Brain pericyte (primary cell): ENCODE measurements at regions not wholly inside any gene's neighbourhood (a gene's known extent, or its start where the extent isn't known, plus 50 kb on each side); places are given as distances from the start of the nearest gene placed in this dataset.
"Not testable (repeated sequence)": the region's sequence is repeated elsewhere in the genome, so short reads cannot be mapped to it uniquely, and the experiment has no call there.

Experiments
- DNase-seq: peaks from one replicate; pipeline ENCODE4 v3.0.0-alpha.2; 2012; ENCODE audit warnings: low read depth, low spot score

DNA sequence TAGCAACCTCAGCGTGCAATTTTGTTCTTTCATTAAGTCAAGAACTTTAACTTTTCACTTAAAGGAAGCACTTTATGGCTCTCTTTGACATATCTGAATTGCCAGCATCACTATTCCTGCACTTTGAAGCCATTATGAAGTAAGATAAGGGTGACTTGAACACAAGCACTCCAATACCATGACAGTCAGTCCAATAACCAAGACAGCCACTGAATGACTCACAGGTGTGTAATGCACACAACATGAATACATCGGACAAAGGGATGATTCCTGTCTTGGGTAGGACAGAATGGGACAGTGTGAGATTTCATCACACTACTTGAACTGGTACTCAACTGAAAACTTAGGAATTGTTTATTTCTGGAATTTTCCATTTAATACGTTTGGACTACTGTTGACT lies 233.7 kb upstream of the IPO5 start:
- no peak for DNase-seq

DNA sequence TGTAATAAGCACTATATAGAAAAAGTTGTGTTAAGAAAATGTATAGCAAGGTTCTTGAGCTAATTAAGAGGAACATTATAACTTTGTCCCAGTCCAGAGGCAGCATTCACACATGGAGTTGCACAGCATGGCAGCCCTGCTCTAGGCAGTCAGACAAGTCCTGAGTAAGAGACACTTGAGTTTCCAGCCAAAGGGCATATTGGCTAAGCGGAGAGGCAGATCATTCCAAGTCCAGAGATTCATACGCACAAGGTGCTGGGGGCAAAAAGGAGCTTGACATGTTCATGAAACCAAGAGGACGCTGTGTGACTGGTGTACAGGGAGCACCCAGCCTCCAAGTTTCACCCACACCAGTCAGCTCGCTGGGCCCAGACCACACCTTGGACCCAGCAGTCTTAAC lies 232.6 kb upstream of the IPO5 start:
- no peak for DNase-seq

DNA sequence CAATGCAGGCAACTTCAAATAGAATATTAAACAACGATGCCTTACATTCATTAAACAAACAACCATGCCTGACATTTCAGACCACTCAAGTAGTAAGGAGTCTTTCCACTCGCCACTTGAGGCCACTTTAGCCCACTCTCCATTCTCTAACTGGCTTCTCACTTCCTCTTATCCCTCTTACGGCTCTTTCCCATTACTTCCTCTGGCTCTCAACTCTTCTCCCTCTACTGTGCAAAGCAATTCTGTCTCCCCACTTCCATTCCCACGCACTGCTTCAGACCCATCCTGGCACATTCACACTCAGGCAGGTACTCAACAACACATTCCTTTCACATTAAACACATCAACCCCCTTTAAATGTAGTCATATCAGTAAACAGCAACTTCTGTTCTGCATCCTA lies 229.8 kb upstream of the IPO5 start:
- DNase-seq, result no peak

DNA sequence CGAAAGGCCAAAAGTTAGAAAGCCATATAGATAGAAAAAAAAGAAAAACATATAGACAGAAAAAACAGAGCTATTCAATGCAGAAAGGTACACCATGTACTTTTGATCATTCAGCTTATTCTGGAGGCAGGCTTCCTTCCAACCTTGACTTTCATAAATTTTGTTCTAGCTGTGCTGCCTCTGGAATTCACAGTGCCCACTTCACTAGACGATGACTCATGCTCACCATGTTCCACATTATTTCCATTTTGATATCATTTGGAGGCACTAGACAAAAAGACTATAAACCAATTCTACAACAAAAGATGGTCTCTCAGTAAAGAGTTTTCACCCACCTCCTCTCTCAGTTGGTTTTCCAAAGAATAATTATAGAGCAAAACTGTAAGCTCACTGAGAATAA lies 229.0 kb upstream of the IPO5 start:
- DNase-seq, result no peak

DNA sequence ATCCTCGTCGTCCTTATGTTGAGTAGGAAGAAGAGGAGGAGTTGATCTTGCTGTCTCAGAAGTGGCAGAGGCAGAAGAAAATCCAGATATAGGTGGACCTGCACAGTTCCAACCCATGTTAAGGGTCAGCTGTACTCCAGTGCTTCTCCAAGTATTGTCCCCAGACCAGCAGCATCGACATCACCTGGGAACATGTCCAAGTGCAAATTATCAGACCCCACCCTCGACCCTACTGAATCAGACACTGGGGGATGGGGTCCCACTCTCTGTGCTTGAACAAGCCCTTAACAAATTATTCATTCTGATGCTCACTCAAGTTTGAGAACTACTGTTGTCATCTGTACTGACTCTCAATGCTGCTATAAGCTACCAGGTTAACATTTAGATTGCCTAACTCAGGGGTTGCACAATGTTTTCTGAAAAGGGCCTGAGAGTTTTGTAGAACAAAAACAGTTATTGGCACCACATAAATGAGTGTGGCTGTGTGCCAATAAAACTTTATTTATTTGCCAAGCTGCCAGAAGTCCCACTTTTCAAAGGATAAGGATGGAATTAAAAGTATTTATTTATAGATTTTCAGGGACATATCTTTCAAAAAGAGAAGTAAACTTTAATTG lies 226.7 kb upstream of the IPO5 start:
- DNase-seq, result no peak

GRCh38 chr13:97727991-97728390 lies 225.5 kb upstream of the IPO5 start:
- DNase-seq, result no peak

DNA sequence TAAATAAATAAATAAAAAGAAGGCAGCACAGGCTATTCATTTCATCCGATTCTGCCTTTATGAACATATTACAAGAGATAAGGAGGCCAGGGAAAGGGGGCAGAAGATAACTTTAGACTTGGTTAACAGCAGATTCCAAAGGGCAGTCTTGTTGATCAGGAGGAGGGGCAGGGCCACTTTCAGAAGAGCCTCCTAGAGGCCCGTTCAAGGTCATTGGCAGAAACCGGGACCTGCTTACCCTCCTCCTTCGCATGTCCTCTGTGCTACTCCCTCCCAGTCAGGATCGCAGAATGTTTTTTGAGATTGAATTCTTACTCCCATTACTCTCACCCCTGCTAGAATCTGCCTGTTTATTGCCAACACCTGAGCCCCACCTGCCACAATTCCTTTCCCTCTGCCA lies 217.0 kb upstream of the IPO5 start:
- DNase-seq, result no peak

DNA sequence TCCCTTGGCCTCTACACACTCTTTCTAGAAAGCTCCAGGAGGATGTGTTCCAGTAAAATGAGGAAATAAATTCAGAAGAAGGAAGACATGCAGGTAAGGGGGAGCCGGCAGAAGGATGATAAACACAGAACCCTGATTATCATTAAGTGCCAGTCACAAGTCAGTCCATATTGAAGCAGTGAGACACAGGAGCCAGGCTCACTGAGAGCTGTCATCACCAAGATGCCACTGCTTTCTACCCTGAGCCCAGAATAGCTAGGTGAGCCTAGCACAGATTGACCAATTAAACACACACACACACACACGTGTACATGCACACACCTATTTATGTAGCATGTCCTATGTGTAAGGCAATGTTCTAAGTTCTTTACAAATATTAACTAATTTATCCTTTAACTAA lies 211.4 kb upstream of the IPO5 start:
- no peak for DNase-seq

GRCh38 chr13:97743938-97744337 lies 209.5 kb upstream of the IPO5 start:
- no peak for DNase-seq

DNA sequence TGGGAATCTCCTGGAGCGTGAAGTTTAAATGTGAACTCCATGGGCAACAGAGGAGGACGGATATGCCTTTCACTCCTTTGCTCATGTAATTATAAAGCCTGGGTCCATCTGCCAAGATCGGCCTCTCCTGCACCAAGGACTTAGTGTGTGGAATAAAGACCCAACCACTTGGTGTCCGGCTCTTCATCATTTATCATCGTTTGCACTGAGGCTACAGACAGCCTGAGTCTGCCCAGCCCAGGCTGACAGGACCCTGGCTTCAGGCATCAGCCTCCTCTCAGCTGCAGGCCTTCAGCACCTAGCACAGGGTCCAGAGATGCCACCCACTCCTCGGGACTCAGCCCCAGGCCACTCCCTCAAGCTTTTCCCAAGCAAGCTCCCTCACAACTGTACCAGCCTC lies 206.8 kb upstream of the IPO5 start:
- DNase-seq, result no peak

- no peak for DNase-seq
Measured at GRCh38 chr13:97749174-97749573, 204.3 kb upstream of the IPO5 start.

DNA sequence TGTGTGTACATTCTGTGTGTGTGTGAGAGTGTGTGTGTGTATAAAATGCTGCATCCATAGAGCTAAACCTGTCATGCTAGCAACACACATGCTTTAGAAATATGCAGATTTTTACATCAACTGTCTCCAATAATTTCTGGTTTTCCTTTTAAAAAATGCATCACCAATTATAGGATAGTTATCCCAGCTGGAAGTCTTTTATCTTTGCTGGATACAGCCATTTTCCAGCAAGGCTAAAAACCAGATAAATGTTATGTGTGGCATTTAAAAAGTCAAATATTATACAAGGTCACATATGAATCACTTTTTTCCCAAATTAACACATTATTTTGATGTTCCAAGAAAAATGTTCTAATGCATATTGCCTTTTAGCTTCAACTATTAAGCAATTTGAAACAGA lies 202.0 kb upstream of the IPO5 start:
- no peak for DNase-seq

DNA sequence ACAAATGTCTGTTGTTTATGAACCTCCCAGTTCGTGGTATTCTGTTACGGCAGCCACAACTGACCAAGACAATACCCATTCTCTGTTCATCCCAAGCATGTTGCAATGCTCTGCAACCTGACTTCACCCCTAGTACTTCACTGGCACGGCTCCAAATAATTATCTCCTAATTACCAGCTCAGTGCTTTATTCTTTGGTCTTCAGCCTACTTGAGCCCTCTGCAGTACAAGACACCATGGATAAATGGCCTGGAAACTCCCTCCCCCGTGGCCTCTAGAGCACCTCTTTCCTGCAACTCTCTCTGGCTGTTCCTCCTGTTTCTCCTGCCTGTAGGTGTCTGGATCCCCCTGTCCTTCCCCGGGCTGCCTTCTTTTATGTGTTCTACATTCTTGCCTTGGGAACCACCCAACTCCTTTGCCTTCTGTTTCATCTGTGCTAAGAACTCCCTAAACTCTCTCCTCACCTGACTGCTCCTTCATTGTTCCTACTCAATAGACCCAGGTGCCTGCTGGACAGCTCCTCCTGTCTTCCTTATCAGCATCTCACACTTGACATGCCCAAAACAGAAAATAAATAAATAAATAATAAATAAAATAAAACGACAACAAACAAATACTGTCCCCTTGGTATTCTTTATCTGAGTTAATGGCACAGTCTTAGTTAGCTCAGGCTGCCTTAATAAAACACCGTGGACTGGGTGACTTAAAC lies 200.4 kb upstream of the IPO5 start:
- no peak for DNase-seq

DNA sequence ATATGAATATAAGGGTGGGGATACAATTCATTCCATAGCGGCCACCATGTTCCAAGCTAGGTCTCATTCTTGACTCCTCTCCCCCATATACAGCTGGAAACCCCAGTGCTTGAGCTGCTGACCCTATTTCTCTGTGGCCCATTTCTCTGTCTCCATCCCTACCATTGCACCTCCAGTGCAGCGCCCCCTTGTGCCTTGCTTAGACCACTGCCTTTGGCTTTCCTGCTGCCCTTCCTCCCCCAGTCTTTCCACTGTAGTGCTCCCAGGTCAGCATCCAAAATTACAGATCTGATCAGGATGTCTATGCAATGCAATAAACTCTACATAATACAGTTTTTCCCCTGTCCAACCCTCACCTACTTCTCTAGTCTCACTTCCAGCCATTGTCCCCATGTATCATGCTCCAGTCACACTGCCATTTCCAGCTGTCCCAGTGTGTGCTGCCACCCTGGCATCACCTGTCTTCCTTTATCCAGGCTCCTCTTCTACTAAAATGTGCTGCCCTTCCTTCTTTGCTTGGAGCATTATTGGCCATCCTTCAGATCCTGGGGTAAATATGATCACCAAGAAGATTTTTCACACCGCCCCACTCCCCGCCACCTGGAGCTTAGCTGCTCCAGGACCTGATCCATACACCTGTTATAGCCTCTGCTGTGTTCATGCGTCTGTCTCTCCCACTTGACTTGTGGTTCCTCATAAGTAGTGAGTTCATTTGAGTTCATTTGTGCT lies 199.4 kb upstream of the IPO5 start:
- DNase-seq, result no peak

DNA sequence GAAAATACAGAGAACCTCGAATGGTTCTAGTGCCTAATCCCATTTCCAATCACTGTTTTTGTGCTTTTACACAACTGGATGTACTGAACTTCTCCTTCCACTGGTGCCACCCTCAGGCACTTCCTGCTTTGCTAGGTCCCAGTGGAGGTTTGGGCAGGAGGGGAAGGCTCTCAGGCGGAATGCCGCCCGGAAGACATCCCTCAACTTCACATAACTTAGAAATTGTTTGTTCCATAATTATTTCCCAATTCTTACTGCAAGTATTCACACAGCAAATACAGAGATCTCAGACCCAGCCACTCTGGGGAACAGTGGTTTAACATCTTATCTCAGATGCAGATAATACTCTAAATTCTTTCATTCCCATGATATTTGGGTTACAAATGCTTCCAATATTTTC lies 195.7 kb upstream of the IPO5 start:
- DNase-seq, result no peak

GRCh38 chr13:97758317-97758716 lies 195.2 kb upstream of the IPO5 start:
- DNase-seq, result no peak

GRCh38 chr13:97761796-97762540 lies 191.5 kb upstream of the IPO5 start:
- no peak for DNase-seq

DNA sequence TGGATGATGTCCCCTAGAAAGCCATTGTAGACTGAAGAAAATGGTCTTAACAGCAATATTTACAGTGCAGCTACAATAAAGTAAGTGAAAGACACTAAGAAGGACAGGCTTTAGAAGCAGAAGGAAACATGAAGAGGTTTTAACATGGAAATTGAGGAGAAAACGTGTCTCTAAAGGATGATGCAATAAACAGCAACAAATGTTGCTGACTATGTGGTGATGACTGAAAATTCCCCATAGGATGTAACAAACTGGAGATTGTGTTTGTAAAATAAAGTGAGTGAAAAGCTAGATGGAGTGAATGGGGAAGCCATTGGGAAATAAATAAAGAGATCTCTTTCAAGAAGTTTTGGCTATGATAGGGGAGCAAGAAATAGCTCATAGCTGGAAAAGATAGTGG lies 186.7 kb upstream of the IPO5 start:
- DNase-seq, result no peak

DNA sequence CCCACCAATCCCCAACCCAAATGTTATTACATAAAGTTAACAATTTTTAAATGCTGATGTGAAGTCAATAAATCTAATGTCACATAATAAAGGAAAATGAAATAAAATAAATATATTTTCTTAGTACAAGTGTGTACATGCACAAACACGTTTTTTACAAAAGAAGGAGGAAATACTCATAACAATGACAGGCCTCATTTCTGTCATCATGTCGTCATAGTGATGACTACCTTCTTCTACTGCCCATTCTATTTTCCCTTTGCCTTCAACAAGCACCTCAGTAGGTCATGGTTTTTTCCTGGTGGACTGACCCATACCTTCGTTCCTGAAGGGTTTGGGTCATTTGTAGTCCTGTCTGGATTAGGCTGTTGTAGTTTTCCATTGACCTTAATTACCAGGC lies 185.3 kb upstream of the IPO5 start:
- no peak for DNase-seq

- DNase-seq, result not testable (repeated sequence)
Measured at GRCh38 chr13:97770231-97770630, 183.2 kb upstream of the IPO5 start.

- DNase-seq, result not testable (repeated sequence)
Measured at GRCh38 chr13:97772466-97772865, 181.0 kb upstream of the IPO5 start.

DNA sequence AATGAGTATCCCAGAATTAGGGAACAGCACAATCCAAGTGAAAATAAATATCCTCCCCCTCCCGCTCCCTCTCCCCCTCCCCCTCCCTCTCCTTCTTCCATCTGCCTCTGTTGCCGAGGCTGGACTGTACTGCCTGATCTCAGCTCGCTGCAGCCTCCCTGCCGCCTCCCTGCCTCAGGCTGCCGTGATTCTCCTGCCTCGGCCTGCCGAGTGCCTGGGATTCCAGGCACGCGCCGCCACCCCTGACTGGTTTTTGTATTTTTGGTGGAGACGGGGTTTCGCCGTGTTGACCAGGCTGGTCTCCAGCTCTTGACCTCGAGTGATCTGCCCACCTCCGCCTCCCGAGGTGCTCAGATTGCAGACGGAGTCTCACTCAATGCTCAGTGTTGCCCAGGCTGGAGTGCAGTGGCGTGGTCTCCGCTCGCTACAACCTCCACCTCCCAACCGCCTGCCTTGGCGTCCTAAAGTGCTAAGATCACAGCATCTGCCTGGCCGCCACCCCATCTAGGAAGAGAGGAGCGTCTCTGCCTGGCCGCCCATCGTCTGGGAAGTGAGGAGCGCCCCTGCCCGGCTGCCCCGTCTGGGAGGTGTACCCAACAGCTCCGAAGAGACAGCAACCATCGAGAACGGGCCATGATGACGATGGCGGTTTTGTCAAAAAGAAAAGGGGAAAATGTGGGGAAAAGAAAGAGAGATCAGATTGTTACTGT lies 178.9 kb upstream of the IPO5 start:
- not testable (repeated sequence) for DNase-seq
